Hematopoietic multipotent progenitor cell (in vitro differentiated cells): ENCODE measurements at regions not wholly inside any gene's neighbourhood (a gene's known extent, or its start where the extent isn't known, plus 50 kb on each side); places are given as distances from the start of the nearest gene placed in this dataset.

Source experiments
- DNase-seq, 3 donors: peaks; one replicate each; pipeline ENCODE4 v3.0.0-alpha.2; 2011 to 2015; ENCODE audit warnings: low read depth in 2 of 3, low spot score in 2 of 3

GRCh38 chr17:36661047-36661666 is 59.8 kb downstream of the MRM1 start:
- DNase-seq = no peak

GRCh38 chr17:36661688-36662087 is 60.3 kb downstream of the MRM1 start:
- DNase-seq = no peak

- no peak for DNase-seq
Observed at GRCh38 chr17:36665417-36665816, 64.0 kb downstream of the MRM1 start.

DNA sequence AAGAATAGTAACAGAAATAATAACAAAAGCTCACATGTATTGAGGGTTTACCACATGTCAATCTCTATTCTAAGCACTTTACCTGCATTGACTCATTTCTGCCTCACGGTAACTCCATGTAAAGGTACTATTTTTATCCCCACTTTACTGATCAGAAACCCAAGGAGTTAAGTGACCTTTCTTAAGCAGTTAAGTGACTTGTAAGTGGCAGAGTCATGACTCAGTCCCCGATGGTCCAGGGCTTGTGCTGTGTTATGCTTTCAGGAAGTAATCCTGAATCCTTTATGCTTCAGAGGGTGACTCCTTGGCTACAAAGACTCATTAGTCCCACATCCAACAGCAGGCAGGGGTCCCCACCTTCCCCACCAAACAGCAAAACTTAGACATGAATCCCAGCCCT is 66.5 kb downstream of the MRM1 start:
- DNase-seq = no peak

- DNase-seq = no peak
Observed at GRCh38 chr17:36668824-36669223, 67.4 kb downstream of the MRM1 start.

DNA sequence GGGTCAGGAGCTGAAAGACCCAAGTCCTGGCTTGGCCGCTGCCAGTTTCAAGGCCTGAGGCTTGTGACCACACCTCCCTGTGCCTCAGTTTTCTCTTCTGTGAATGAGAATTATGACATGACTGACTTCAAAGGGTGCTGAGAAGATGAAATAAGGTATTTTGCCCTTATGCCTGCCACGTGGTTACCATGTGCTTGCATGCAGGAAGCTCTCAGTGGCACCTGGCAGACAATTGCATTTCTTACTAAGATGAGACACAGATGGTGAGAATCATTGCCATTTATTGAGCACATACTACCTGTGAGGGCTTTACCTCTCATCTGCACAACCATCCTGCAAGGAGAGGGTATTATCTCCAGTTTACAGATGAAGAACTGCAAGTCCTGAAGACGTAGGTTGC is 69.8 kb downstream of the MRM1 start:
- no peak for DNase-seq

- no peak for DNase-seq
Observed at GRCh38 chr17:36672403-36672918, 71.1 kb downstream of the MRM1 start.

- no peak for DNase-seq
Observed at GRCh38 chr17:36673068-36673467, 71.7 kb downstream of the MRM1 start.

- no peak for DNase-seq
Observed at GRCh38 chr17:36673637-36674277, 72.4 kb downstream of the MRM1 start.

GRCh38 chr17:36674278-36674650 is 72.9 kb downstream of the MRM1 start:
- no peak for DNase-seq

DNA sequence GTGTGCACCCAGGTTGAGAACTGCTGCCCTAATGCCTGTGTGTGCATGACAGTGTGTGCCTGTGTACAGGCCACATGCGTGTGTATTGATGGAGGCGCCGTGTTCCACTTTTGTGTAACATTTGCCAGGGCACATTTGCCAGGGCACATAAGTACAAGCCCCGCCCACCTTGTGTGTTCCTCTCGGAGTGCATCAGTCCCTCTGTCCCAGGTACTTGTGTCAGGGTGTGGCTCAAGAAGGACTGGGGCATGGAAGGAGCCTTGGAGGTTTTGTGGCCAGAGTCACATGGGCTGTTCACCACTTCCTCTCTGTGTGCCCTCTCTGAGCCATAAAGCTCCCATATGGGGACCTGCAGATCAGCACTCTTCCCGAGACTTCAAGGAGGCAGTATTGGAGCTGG is 73.9 kb downstream of the MRM1 start:
- no peak for DNase-seq

GRCh38 chr17:36675786-36676185 is 74.4 kb downstream of the MRM1 start:
- no peak for DNase-seq

- no peak for DNase-seq
Observed at GRCh38 chr17:36679815-36680467, 78.6 kb downstream of the MRM1 start.

GRCh38 chr17:36680701-36681202 is 79.4 kb downstream of the MRM1 start:
- no peak for DNase-seq

DNA sequence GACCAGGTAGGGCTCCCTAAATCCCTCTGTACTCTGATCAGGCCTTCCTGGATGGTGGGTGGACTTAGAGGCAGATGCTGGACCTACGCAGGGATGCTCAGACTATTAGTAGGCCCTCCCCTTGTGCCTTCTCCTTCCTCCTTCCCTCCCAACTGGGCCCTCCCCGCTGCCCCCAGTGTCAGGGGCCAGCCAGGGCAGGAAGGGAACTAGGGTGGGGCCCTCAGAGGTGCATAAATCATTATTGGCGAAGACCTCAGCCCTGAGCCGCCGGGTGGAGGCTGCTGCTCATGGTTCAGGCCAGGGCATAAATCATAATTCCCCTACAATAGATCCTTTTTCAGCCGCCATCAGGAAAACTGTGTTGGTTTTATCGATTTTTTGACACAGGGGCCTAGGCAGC is 81.4 kb downstream of the MRM1 start:
- DNase-seq = no peak

GRCh38 chr17:36683387-36683786 is 82.0 kb downstream of the MRM1 start:
- DNase-seq = no peak

- DNase-seq = no peak
Observed at GRCh38 chr17:36684134-36684533, 82.8 kb downstream of the MRM1 start.

- DNase-seq = no peak
Observed at GRCh38 chr17:36686123-36686669, 84.8 kb downstream of the MRM1 start.

DNA sequence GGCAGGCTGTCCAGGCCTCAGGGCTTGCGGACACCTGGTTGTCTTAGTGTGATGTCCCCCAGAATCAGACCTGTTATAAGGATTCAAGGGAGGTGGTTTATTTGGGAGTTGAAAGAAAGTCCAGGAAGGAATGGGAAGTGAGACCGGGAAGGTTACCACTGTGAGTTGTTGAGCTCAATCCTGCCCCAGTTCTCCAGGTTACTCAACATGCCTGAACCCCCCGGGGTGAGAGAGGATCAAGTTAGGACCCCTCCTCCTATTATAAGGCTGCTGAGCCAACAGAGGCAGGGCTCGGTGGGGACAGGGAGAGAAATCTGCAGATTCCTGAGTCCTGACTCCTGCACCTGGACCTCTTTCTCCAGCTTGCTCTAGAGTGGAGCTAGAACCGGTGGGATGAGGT is 86.4 kb downstream of the MRM1 start:
- DNase-seq = no peak

DNA sequence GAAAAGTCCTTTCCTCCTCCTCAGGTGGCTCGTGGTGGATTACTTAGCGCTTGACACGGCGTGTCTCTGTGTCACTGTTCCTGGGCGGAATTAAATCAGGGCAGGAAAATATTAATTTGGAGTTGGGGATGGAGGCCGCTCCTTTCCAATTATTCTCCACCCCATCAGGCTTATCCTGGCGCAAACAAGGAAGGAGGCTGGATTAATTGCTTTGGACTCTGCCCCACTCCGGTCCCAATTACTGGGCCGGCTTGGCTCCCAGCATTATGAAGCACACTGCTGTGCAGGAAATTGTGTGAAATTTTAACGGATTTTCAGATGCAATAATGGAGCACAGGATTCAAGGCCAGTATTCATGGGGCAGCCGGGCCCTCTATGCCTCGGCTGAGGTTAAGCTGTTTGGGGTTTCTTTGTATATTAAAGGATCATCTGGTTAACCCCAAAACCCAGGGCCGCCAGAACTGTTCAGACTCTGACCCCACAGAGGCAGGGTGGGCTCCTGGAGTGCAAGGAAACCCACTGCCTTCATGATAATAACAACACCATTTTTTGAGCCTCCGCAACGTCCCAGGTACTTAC is 87.8 kb downstream of the MRM1 start:
- DNase-seq = no peak

- DNase-seq = no peak
Observed at GRCh38 chr17:36690190-36690589, 88.8 kb downstream of the MRM1 start.
